K562 (cell line): ENCODE measurements at regions not wholly inside any gene's neighbourhood (a gene's known extent, or its start where the extent isn't known, plus 50 kb on each side); places are given as distances from the start of the nearest gene placed in this dataset.

Source experiments
- AFF4 ChIP-seq: sonication (generic); formaldehyde crosslinking; IDR thresholded peaks from 2 replicates; pipeline ENCODE4 v1.8.0; 2023; ENCODE audit warnings: mild to moderate bottlenecking, missing genetic modification reagents
- CBFA2T3 ChIP-seq: fragments of 450-650 bp; IDR thresholded peaks from 2 replicates; pipeline ENCODE4 v1.6.1; 2017
- COPS2 ChIP-seq: fragments of 450-650 bp; conservative IDR thresholded peaks from 2 replicates; pipeline ENCODE4 v1.6.1; 2016; ENCODE audit warnings: mild to moderate bottlenecking, moderate library complexity
- DLX4 ChIP-seq: fragments of 250-450 bp; sonication (Bioruptor Pico); IDR thresholded peaks from 2 replicates; pipeline ENCODE4 v1.6.1; 2021; ENCODE audit warnings: mild to moderate bottlenecking
- E2F3 ChIP-seq: fragments of 250-450 bp; sonication (Bioruptor Pico); IDR thresholded peaks from 2 replicates; pipeline ENCODE4 v1.4.0; 2020; ENCODE audit warnings: mild to moderate bottlenecking
- FOXA3 ChIP-seq, 2 experiments: fragments of 450-650 bp in 1 of 2; sonication (generic) in 1 of 2; formaldehyde crosslinking; IDR thresholded peaks in 1 of 2; conservative IDR thresholded peaks in 1 of 2; 2 replicates each; pipeline versions ENCODE4 v1.4.0 to v1.8.0; 2020 to 2022; ENCODE audit warnings: mild to moderate bottlenecking in 2 of 2, missing genetic modification reagents in 1 of 2
- LARP7 ChIP-seq: fragments of 450-650 bp; IDR thresholded peaks from 2 replicates; pipeline ENCODE4 v1.6.1; 2016
- MCM5 ChIP-seq: fragments of 450-650 bp; IDR thresholded peaks from 2 replicates; pipeline ENCODE4 v1.6.1; 2016; ENCODE audit warnings: low read depth
- MECOM ChIP-seq: fragments of 250-450 bp; sonication (Bioruptor Pico); IDR thresholded peaks from 2 replicates; pipeline ENCODE4 v1.8.0; 2022; ENCODE audit warnings: inconsistent platforms
- NFE2 ChIP-seq: IDR thresholded peaks from 2 replicates; pipeline ENCODE4 v1.6.1; 2014; ENCODE audit warnings: antibody characterized with exemption, low read depth
- NR0B1 ChIP-seq: fragments of 450-650 bp; IDR thresholded peaks from one replicate; pipeline ENCODE4 v1.6.1; 2018; ENCODE audit warnings: mild to moderate bottlenecking, moderate library complexity; ENCODE audit not compliant: partially characterized antibody
- OTX1 ChIP-seq: fragments of 450-650 bp; formaldehyde crosslinking; IDR thresholded peaks from 2 replicates; pipeline ENCODE4 v1.4.0; 2022; ENCODE audit warnings: mild to moderate bottlenecking
- PHF8 ChIP-seq: fragments of 200-600 bp; sonication (generic); IDR thresholded peaks from 2 replicates; pipeline ENCODE4 v1.6.1; 2012; ENCODE audit warnings: mixed run types, mild to moderate bottlenecking, inconsistent platforms, low read length, moderate library complexity, borderline replicate concordance
- RCOR1 ChIP-seq, 2 experiments: IDR thresholded peaks; 2 replicates each; pipeline ENCODE4 v1.6.1; 2012; ENCODE audit warnings: low read depth in 2 of 2, low read length in 2 of 2, borderline replicate concordance in 1 of 2, improper control_type of control experiment in 1 of 2
- SMAD1 ChIP-seq: fragments of 150-350 bp; IDR thresholded peaks from 2 replicates; pipeline ENCODE4 v1.6.1; 2014; ENCODE audit warnings: low read length, low read depth; ENCODE audit not compliant: partially characterized antibody
- ZBTB1 ChIP-seq: sonication (generic); formaldehyde crosslinking; IDR thresholded peaks from 2 replicates; pipeline ENCODE4 v1.8.1; 2023; ENCODE audit warnings: missing genetic modification reagents, low read depth, mild to moderate bottlenecking, borderline replicate concordance
- ZBTB2 ChIP-seq: fragments of 450-650 bp; IDR thresholded peaks from 2 replicates; pipeline ENCODE4 v1.6.1; 2016; ENCODE audit warnings: antibody characterized with exemption
- ZNF408 ChIP-seq: fragments of 250-450 bp; sonication (Bioruptor Pico); IDR thresholded peaks from 2 replicates; pipeline ENCODE4 v1.4.0; 2020; ENCODE audit warnings: low read depth, mild to moderate bottlenecking, moderate library complexity
- ZNF511 ChIP-seq: sonication (generic); formaldehyde crosslinking; IDR thresholded peaks from 2 replicates; pipeline ENCODE4 v1.8.0; 2022; ENCODE audit warnings: mild to moderate bottlenecking, missing genetic modification reagents
- ZNF764 ChIP-seq: fragments of 250-450 bp; sonication (Bioruptor Pico); IDR thresholded peaks from 2 replicates; pipeline ENCODE4 v1.4.0; 2020; ENCODE audit warnings: low read depth, mild to moderate bottlenecking, moderate library complexity

GRCh38 chr2:64751286-64752260 is 97.9 kb upstream of the SERTAD2 start (continued):
- 0 out of 2 replicates have a peak, but pooled peaks have one; percentile 43 for TF ChIP-seq AFF4 (CRISPR knock-in tag)
- no peak for TF ChIP-seq FOXA3 (CRISPR knock-in tag; conservative IDR thresholded peaks at IDR 0.05 in 1 of 2, IDR thresholded peaks at IDR 0.05 in 1 of 2)
- no peak; the same call in 1 of the 2 replicates for TF ChIP-seq ZNF511
- no peak for TF ChIP-seq DLX4 (CRISPR knock-in tag)
- peak; percentile 72 for TF ChIP-seq SMAD1
- no peak for TF ChIP-seq COPS2
- peak; percentile 87 for TF ChIP-seq ZBTB1 (CRISPR knock-in tag)
- TF ChIP-seq OTX1, result no peak
- no peak for TF ChIP-seq MECOM (CRISPR knock-in tag)
- peak; percentile 23; the same call in 1 of the 2 replicates for TF ChIP-seq E2F3 (CRISPR knock-in tag)
- no peak; the same call in 1 of the 2 replicates for TF ChIP-seq ZBTB2
- TF ChIP-seq ZNF764 (CRISPR knock-in tag), result 0 out of 2 replicates have a peak, but pooled peaks have one; percentile 18
- TF ChIP-seq CBFA2T3, result peak; percentile 73
- peak in 1 of 2 experiments; percentile 59; a peak in 2 of 4 replicates for TF ChIP-seq RCOR1 (IDR thresholded peaks at IDR 0.05; ENCODE audit: borderline replicate concordance in 1 of 2, low read depth in 2 of 2, low read length in 2 of 2)
- TF ChIP-seq NR0B1, result no peak
- TF ChIP-seq PHF8, result peak; percentile 76; the same call in 1 of the 2 replicates
- TF ChIP-seq MCM5, result no peak
- no peak; the same call in 1 of the 2 replicates for TF ChIP-seq NFE2
- no peak for TF ChIP-seq ZNF408 (CRISPR knock-in tag)
- TF ChIP-seq LARP7, result no peak
